ENCODE measurements at regions not wholly inside any gene's neighbourhood (a gene's known extent, or its start where the extent isn't known, plus 50 kb on each side); places are given as distances from the start of the nearest gene placed in this dataset.

DNA sequence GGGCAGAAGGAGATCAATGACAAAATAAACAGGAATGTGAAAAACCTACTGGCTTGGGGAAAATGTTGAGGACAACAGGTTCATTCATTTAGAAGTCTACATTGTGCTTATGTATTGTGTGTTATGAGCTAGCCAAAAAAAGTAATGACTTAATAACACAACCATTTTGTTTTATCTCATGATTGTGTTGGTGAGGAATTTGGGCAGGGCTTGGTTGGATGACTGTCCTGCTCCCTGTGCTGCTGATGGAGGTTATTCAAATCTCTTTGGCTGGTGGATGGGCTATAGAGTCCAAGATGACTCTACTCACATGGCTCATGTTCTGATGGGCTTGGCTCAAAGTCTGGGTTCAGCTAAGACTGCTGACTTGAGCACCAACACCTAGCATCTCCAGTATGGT lies 116.3 kb downstream of the HS3ST1 start:
- TF ChIP-seq, protein P1, sequence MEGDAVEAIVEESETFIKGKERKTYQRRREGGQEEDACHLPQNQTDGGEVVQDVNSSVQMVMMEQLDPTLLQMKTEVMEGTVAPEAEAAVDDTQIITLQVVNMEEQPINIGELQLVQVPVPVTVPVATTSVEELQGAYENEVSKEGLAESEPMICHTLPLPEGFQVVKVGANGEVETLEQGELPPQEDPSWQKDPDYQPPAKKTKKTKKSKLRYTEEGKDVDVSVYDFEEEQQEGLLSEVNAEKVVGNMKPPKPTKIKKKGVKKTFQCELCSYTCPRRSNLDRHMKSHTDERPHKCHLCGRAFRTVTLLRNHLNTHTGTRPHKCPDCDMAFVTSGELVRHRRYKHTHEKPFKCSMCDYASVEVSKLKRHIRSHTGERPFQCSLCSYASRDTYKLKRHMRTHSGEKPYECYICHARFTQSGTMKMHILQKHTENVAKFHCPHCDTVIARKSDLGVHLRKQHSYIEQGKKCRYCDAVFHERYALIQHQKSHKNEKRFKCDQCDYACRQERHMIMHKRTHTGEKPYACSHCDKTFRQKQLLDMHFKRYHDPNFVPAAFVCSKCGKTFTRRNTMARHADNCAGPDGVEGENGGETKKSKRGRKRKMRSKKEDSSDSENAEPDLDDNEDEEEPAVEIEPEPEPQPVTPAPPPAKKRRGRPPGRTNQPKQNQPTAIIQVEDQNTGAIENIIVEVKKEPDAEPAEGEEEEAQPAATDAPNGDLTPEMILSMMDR (IDR thresholded peaks at IDR 0.05): no peak
- no peaks in the 10 kb centered on the region for H3K36me3 Mint-ChIP-seq (ENCODE audit: low read depth)
- H3K27me3 Mint-ChIP-seq (ENCODE audit: low read depth): no peaks in the 10 kb centered on the region
- H3K27ac Mint-ChIP-seq (ENCODE audit: unreplicated experiment): no peak overlapping the region
- no peak overlapping the region for H3K4me3 Mint-ChIP-seq (ENCODE audit: unreplicated experiment)
- peaks cover 27% of the 10 kb centered on the region for H3K9me3 Mint-ChIP-seq (ENCODE audit: low read depth)
- no peak for DNase-seq (ENCODE audit: low spot score)
- H3K4me1 Mint-ChIP-seq (ENCODE audit: low read depth): no peaks in the 10 kb centered on the region

DNA sequence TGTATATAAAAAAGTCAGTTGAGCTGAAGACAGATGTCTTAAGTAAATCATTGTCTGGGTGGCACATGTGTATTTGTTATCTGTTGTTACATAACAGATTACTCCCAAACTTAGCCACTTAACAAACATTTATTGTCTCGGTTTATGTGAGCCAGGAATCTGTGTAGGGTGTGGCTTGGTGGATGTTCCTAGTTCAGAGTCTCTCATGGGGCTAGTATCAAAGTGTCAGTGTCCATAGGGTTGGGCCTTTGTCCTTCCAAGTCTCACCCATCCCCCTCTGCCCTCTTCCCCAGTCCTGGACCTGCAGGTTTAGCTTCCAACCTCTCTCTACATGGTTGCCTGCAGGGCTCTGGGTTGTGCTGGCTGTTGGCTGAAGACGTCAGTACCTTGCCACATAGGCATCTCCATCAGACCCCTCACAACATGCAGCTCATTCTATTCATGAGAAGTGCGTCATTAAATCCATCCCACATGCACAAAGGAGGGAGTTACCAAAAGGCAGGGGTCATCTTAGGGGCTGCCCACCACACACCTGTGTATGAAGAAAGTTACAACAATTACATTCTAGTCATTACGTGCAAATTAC lies 127.5 kb downstream of the HS3ST1 start:
- Mint-ChIP-seq H3K9me3 (ENCODE audit: low read depth) (no peaks in the 10 kb centered on the region), H3K36me3 (ENCODE audit: low read depth) (no peaks in the 10 kb centered on the region), H3K27me3 (ENCODE audit: low read depth) (peaks cover 7% of the 10 kb centered on the region), H3K4me1 (ENCODE audit: low read depth) (no peaks in the 10 kb centered on the region), H3K4me3 (ENCODE audit: unreplicated experiment) (no peak overlapping the region), H3K27ac (ENCODE audit: unreplicated experiment) (no peak overlapping the region)
- TF ChIP-seq, protein P1 (IDR thresholded peaks at IDR 0.05): no peak
- DNase-seq (ENCODE audit: low spot score): no peak

DNA sequence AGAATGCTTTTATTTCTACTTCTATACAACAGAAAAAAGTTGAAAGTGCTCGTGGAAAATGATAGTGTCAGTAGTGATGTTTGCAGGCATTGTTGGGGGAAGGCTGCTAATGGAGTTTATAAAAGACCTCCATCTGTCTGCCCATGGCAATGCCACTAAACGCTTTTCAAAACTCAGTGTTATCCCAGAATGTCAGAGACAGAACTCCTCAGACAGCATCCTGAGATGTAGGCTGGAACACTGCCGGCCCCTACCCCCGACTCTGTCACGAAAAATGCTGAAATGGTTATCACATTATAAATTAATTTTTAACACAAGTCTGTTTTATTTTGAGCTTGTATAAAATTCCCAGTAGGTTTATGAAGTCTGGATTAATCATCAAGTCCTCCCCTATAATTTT lies 128.9 kb downstream of the HS3ST1 start:
- no peaks in the 10 kb centered on the region for H3K36me3 Mint-ChIP-seq (ENCODE audit: low read depth)
- TF ChIP-seq, protein P1 (IDR thresholded peaks at IDR 0.05): no peak
- H3K9me3 Mint-ChIP-seq (ENCODE audit: low read depth): no peaks in the 10 kb centered on the region
- H3K4me3 Mint-ChIP-seq (ENCODE audit: unreplicated experiment): no peak overlapping the region
- no peaks in the 10 kb centered on the region for H3K4me1 Mint-ChIP-seq (ENCODE audit: low read depth)
- DNase-seq (ENCODE audit: low spot score): no peak
- no peak overlapping the region for H3K27ac Mint-ChIP-seq (ENCODE audit: unreplicated experiment)
- H3K27me3 Mint-ChIP-seq (ENCODE audit: low read depth): peaks cover 4% of the 10 kb centered on the region

DNA sequence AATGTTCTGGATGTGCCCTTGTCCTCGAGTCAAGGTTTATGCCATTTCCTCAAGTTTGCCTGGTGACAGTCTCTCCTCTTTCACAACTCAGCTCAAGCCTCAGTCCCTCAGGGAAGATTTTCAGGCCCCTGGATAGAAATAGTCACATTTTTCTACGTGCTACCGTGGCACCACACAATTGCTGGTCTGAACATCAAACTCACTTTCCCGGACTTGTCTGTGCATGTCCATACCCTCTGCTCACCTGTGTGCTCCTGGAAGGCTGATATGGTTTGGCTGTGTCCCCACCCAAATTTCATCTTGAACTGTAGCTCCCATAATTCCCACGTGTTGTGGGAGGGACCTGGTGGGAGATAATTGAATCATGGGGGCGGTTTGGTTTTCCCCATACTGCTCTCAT lies 129.7 kb downstream of the HS3ST1 start:
- TF ChIP-seq, protein P1 (IDR thresholded peaks at IDR 0.05): no peak
- no peak overlapping the region for H3K27ac Mint-ChIP-seq (ENCODE audit: unreplicated experiment)
- H3K27me3 Mint-ChIP-seq (ENCODE audit: low read depth): peaks cover 4% of the 10 kb centered on the region
- no peaks in the 10 kb centered on the region for H3K4me1 Mint-ChIP-seq (ENCODE audit: low read depth)
- H3K36me3 Mint-ChIP-seq (ENCODE audit: low read depth): no peaks in the 10 kb centered on the region
- H3K9me3 Mint-ChIP-seq (ENCODE audit: low read depth): no peaks in the 10 kb centered on the region
- DNase-seq (ENCODE audit: low spot score): no peak
- H3K4me3 Mint-ChIP-seq (ENCODE audit: unreplicated experiment): no peak overlapping the region

DNA sequence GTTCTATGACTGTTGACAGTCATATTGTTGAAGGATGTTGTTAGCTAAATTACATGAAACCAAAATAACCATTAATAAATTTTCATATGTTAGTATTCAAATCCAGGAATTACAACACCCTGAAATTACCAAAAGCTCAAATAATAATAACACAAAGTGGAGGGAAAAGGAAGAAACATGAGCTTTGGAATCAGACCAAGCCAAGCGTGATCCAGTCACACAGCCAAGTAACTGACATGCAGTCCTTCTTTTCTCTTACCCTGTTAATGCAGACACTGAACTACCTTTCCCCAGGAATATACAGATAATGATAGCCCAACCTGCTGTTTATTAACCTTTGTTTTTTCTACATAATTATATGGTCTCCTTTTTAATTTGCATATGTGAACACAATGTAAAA lies 130.2 kb downstream of the HS3ST1 start:
- Mint-ChIP-seq H3K27ac (ENCODE audit: unreplicated experiment) (no peak overlapping the region), H3K4me1 (ENCODE audit: low read depth) (no peaks in the 10 kb centered on the region), H3K4me3 (ENCODE audit: unreplicated experiment) (no peak overlapping the region), H3K27me3 (ENCODE audit: low read depth) (peaks cover under 1% of the 10 kb centered on the region), H3K9me3 (ENCODE audit: low read depth) (no peaks in the 10 kb centered on the region), H3K36me3 (ENCODE audit: low read depth) (no peaks in the 10 kb centered on the region)
- DNase-seq (ENCODE audit: low spot score): no peak
- TF ChIP-seq, protein P1 (IDR thresholded peaks at IDR 0.05): no peak

All from chondrocyte (in vitro differentiated cells).